Keratinocyte (primary cell): ENCODE measurements at regions not wholly inside any gene's neighbourhood (a gene's known extent, or its start where the extent isn't known, plus 50 kb on each side); places are given as distances from the start of the nearest gene placed in this dataset.

Source experiments
- DNase-seq: peaks from one replicate; pipeline ENCODE4 v3.0.0-alpha.2; 2011; ENCODE audit warnings: low read depth, missing footprints, low spot score
- FAIRE-seq: peaks from 2 replicates; lab custom pipeline; 2011; peaks lifted over from hg19 to GRCh38; lab: Jason Lieb, UNC
- H2AFZ ChIP-seq: 2 replicates; pipeline ENCODE4 v1.6.0; 2012; ENCODE audit warnings: low read length, control low read depth, inconsistent platforms; ENCODE audit not compliant: control insufficient read depth
- H3K27ac ChIP-seq: 2 replicates; pipeline ENCODE4 v1.5.1; 2011; ENCODE audit warnings: low read length; ENCODE audit not compliant: control insufficient read depth, insufficient read depth
- H3K27me3 ChIP-seq: 3 replicates; pipeline ENCODE4 v1.6.0; 2011; ENCODE audit warnings: low read length; ENCODE audit not compliant: control insufficient read depth, insufficient read depth; ENCODE audit errors: extremely low read depth
- H3K36me3 ChIP-seq, 2 experiments: 2 replicates in 1 of 2; 3 replicates in 1 of 2; pipeline ENCODE4 v1.5.1; 2011; ENCODE audit warnings: low read length in 2 of 2, mild to moderate bottlenecking in 1 of 2; ENCODE audit not compliant: control insufficient read depth in 2 of 2, insufficient read depth in 2 of 2; ENCODE audit errors: extremely low read depth in 1 of 2
- H3K4me1 ChIP-seq: 3 replicates; pipeline ENCODE4 v1.5.1; 2011; ENCODE audit warnings: low read length; ENCODE audit not compliant: control insufficient read depth, insufficient read depth; ENCODE audit errors: extremely low read depth
- H3K4me2 ChIP-seq: 3 replicates; pipeline ENCODE4 v1.6.0; 2011; ENCODE audit warnings: low read depth, low read length; ENCODE audit not compliant: control insufficient read depth, insufficient read depth; ENCODE audit errors: extremely low read depth
- H3K4me3 ChIP-seq, 3 experiments: fragments of 200-600 bp in 1 of 3; sonication (generic) in 1 of 3; 2 replicates in 2 of 3; 3 replicates in 1 of 3; pipeline ENCODE4 v1.5.1; 2011 to 2016; ENCODE audit warnings: low read length in 3 of 3, mild to moderate bottlenecking in 3 of 3, control low read depth in 2 of 3, inconsistent platforms in 1 of 3, low read depth in 1 of 3, mixed read lengths in 1 of 3, mixed run types in 1 of 3, moderate library complexity in 1 of 3; ENCODE audit not compliant: control insufficient read depth in 2 of 3, insufficient read depth in 2 of 3; ENCODE audit errors: extremely low read depth in 1 of 3
- H3K79me2 ChIP-seq: 2 replicates; pipeline ENCODE4 v1.6.0; 2012; ENCODE audit warnings: low read length; ENCODE audit not compliant: control insufficient read depth, insufficient read depth
- H3K9ac ChIP-seq: 3 replicates; pipeline ENCODE4 v1.6.0; 2011; ENCODE audit warnings: low read length; ENCODE audit not compliant: control insufficient read depth, insufficient read depth; ENCODE audit errors: extremely low read depth
- H3K9me1 ChIP-seq: 3 replicates; pipeline ENCODE4 v1.6.0; 2011; ENCODE audit warnings: low read length; ENCODE audit not compliant: control insufficient read depth, insufficient read depth; ENCODE audit errors: extremely low read depth
- H3K9me3 ChIP-seq: 2 replicates; pipeline ENCODE4 v1.5.1; 2012; ENCODE audit warnings: low read depth, low read length; ENCODE audit not compliant: control insufficient read depth
- H4K20me1 ChIP-seq: 3 replicates; pipeline ENCODE4 v1.6.0; 2011; ENCODE audit warnings: low read length; ENCODE audit not compliant: control insufficient read depth, insufficient read depth; ENCODE audit errors: extremely low read depth
- EZH2 ChIP-seq: IDR thresholded peaks from one replicate; pipeline ENCODE4 v1.6.1; 2012; ENCODE audit warnings: inconsistent platforms, mild to moderate bottlenecking, low read length, moderate library complexity
- dilution Hi-C: fragments of 300-500 bp; cut with MboI; formaldehyde crosslinking; loops from one replicate; pipeline ENCODE4 v1.7.0; 2020; ENCODE audit warnings: low sequenced_read_pairs; ENCODE audit not compliant: extremely low pct_ligation_motif_present
- TF ChIP-seq, protein P1 (sequence below), 3 experiments: IDR thresholded peaks in 1 of 3; conservative IDR thresholded peaks in 1 of 3; optimal IDR thresholded peaks in 1 of 3; 2 replicates in 2 of 3; 3 replicates in 1 of 3; pipeline versions ENCODE3 to v1.5.1; 2011; ENCODE audit warnings: low read length in 3 of 3, mild to moderate bottlenecking in 3 of 3, moderate library complexity in 2 of 3, control low read depth in 1 of 3, inconsistent platforms in 1 of 3; ENCODE audit not compliant: insufficient read depth in 2 of 3; ENCODE audit errors: extremely low read depth in 1 of 3

- DNase-seq (no peak), FAIRE-seq (no peak)
- TF ChIP-seq, protein P1, sequence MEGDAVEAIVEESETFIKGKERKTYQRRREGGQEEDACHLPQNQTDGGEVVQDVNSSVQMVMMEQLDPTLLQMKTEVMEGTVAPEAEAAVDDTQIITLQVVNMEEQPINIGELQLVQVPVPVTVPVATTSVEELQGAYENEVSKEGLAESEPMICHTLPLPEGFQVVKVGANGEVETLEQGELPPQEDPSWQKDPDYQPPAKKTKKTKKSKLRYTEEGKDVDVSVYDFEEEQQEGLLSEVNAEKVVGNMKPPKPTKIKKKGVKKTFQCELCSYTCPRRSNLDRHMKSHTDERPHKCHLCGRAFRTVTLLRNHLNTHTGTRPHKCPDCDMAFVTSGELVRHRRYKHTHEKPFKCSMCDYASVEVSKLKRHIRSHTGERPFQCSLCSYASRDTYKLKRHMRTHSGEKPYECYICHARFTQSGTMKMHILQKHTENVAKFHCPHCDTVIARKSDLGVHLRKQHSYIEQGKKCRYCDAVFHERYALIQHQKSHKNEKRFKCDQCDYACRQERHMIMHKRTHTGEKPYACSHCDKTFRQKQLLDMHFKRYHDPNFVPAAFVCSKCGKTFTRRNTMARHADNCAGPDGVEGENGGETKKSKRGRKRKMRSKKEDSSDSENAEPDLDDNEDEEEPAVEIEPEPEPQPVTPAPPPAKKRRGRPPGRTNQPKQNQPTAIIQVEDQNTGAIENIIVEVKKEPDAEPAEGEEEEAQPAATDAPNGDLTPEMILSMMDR (optimal IDR thresholded peaks at IDR 0.05 in 1 of 3, IDR thresholded peaks at IDR 0.05 in 1 of 3, conservative IDR thresholded peaks at IDR 0.05 in 1 of 3; ENCODE audit: extremely low read depth in 1 of 3, insufficient read depth in 2 of 3, low read length in 3 of 3), result no peak
- no peak for TF ChIP-seq EZH2
- Histone ChIP-seq H3K9me1 (no peaks in the 10 kb centered on the region), H3K9me3 (no peaks in the 10 kb centered on the region), H3K4me1 (peaks cover 26% of the 10 kb centered on the region), H3K4me2 (no peak overlapping the region), H3K27me3 (no peaks in the 10 kb centered on the region), H3K79me2 (no peaks in the 10 kb centered on the region), H2AFZ (no peak overlapping the region), H3K27ac (no peak overlapping the region), H4K20me1 (no peaks in the 10 kb centered on the region), H3K36me3 (no peaks in the 10 kb centered on the region), H3K9ac (no peak overlapping the region), H3K4me3 (no peak overlapping the region)
- dilution Hi-C loops, result no loop called here
Observed at GRCh38 chr11:69945157-69945556, 125.9 kb upstream of the FGF3 start.

DNA sequence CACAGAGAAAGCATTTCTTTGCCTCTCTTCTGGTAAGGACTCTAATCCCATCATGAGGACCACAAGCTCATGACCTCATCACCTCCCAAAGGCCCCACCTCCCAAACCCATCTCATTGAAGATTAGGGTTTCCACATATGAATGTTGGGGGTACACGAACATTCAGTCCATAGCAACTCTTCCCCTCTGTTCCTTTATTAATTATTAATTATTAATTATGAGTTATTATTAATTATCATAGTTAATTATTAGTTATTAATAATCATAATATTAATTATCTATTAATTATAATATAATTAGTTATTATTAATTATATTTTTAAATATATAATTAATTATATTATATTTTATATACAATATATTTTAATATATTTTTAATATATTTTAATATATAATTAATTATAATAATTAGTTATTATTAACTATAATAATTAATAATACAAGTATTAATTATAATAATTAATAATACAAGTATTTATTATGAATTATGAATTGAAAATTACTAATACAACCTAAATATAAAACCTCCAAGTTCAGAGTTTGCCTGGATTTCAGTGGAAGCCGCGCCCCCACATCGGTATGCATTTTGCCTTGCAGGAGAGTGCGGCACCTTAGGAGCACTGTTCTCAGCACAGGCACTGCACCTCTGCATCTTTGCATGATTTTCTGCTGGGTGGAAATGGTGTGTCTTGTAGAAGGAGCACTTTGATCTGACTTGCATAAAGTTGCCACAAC lies 128.0 kb upstream of the FGF3 start:
- Histone ChIP-seq H3K9me3 (no peaks in the 10 kb centered on the region), H3K36me3 (no peaks in the 10 kb centered on the region), H2AFZ (no peak overlapping the region), H3K27ac (peak overlapping the region; percentile 69), H4K20me1 (no peaks in the 10 kb centered on the region), H3K9ac (no peak overlapping the region), H3K9me1 (no peaks in the 10 kb centered on the region), H3K27me3 (peaks cover 2% of the 10 kb centered on the region), H3K4me1 (peaks cover 26% of the 10 kb centered on the region), H3K79me2 (no peaks in the 10 kb centered on the region), H3K4me3 (no peak overlapping the region), H3K4me2 (no peak overlapping the region)
- TF ChIP-seq, protein P1 (optimal IDR thresholded peaks at IDR 0.05 in 1 of 3, IDR thresholded peaks at IDR 0.05 in 1 of 3, conservative IDR thresholded peaks at IDR 0.05 in 1 of 3; ENCODE audit: extremely low read depth in 1 of 3, insufficient read depth in 2 of 3, low read length in 3 of 3), result no peak
- no peak for TF ChIP-seq EZH2
- dilution Hi-C loops, result no loop called here
- DNase-seq, result no peak
- FAIRE-seq, result no peak
